GM10266 (cell line): ENCODE measurements at regions not wholly inside any gene's neighbourhood (a gene's known extent, or its start where the extent isn't known, plus 50 kb on each side); places are given as distances from the start of the nearest gene placed in this dataset.
"Not testable (repeated sequence)": the region's sequence is repeated elsewhere in the genome, so short reads cannot be mapped to it uniquely, and the experiment has no call there.

Source experiments
- DNase-seq: peaks from one replicate; pipeline ENCODE4 v3.0.0; 2012; ENCODE audit errors: extremely low spot score
- TF ChIP-seq, protein P1 (sequence below): IDR thresholded peaks from 2 replicates; pipeline ENCODE4 v1.5.1; 2012; ENCODE audit warnings: mild to moderate bottlenecking, low read depth; ENCODE audit not compliant: control insufficient read depth, insufficient read depth; ENCODE audit errors: missing control alignments

DNA sequence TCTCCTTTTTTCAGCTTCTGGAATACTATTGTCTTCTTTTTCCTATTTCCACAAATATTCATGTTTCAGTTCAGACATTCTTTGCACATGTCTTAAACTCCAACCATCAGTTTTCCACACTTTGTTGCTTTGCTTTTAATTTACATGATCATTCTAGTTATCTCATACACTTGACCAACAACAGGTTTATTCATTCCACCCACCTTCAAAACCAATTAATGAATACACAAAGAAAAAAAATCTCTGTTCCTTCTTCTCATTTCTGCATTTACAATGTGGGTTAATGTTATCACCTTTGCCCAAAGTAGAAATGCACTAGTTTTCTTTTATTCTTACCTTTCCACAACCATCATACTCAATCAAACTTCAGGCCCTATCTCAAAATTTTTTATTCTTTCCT lies 216.7 kb downstream of the FRK start:
- TF ChIP-seq, protein P1, sequence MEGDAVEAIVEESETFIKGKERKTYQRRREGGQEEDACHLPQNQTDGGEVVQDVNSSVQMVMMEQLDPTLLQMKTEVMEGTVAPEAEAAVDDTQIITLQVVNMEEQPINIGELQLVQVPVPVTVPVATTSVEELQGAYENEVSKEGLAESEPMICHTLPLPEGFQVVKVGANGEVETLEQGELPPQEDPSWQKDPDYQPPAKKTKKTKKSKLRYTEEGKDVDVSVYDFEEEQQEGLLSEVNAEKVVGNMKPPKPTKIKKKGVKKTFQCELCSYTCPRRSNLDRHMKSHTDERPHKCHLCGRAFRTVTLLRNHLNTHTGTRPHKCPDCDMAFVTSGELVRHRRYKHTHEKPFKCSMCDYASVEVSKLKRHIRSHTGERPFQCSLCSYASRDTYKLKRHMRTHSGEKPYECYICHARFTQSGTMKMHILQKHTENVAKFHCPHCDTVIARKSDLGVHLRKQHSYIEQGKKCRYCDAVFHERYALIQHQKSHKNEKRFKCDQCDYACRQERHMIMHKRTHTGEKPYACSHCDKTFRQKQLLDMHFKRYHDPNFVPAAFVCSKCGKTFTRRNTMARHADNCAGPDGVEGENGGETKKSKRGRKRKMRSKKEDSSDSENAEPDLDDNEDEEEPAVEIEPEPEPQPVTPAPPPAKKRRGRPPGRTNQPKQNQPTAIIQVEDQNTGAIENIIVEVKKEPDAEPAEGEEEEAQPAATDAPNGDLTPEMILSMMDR = no peak

DNA sequence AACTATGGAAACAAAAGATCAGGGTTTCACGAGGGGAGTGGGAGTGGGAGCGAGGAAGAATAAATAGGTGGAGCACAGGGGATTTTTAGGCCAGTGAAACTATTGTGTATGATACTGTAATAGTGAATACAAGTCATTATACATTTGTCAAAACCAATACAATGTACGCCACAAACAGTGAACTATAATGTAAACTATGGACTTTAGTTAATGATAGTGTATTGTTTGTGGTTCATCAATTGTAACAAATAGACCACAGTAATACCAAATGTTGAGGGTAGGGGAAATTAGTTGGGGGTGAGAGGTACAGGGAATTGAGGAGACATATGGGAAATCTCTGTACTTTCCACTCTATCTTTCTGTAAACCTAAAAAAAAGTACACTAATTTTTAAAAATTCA lies 218.4 kb downstream of the FRK start:
- TF ChIP-seq, protein P1 = no peak
- no peak for DNase-seq

More for the DNA sequence above, 216.7 kb downstream of the FRK start:
- DNase-seq = no peak

DNA sequence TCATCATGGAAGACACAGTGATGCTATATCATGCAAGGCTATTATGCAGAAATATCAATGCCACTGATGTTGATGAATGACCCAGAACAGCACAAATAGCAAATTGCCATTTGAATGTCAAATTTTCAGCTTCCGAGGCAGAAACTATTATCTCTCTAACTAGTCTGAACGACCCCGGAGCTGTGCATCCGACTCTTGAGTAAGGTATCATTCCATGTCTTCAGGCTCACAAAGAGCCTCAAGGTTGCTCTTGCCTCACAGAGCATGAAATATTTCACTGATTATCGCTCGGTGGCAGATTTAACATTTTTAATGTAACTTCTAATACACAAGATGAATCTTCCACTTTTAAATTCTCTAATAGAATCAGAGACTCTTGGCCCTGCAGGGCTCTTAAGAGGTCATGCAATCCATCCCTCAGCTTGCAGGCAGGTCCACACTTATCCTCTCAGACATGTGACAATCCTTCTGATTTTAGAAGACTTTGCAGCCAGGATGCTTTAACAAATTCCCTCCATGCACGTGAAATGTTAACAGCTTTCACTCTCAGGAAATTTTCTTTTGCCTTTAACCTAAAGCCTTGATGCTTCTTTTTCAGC lies 221.0 kb downstream of the FRK start:
- TF ChIP-seq, protein P1 = no peak
- DNase-seq = no peak

DNA sequence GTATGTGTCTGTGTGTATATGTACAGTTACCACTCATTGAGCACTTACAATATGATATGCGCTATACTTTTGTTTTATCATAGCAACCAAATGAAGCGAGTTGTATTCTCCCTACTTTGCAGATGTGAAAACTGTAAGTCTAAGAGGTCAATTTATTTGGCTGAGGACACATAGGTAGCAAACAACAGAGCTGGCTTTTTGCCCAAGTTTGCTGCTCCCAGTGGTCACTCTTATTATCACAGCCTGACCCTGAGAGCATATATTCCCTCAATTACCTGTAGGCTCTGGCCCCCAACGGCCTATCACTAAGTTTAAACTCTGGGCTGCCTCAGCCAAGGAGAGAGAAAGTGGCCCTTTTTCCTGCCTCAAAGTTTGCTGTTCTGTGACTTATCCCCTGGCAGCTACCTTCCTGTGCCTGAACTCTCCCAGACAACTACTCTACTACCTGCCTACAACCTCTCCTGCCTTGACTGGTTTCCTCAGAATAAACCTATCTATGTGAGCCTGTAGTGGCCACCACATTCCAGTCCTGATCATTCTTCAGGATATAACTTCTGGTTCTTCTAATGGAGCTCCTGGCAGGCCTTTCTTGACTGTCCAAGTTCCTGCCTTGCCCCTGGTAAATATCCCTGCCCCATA lies 221.8 kb downstream of the FRK start:
- TF ChIP-seq, protein P1 = peak; percentile 42
- peak; percentile 62 for DNase-seq

DNA sequence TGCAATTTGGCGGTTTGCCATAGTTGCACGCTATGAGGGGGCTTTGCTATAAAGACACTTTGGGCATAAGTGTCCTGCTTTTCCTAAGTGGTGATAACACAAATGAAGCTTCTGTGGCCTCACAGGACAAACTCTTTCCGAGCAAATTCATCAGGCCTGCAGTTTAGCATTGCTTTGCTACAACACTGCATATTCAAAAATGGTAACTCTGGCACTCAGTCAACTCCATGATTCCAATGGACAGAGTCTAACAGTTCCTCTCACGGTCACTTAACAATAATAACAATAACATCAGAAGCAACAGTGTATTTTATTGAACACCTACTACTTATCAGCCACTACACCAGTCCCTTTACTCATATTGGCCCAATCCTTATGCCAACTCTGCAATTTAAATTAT lies 222.5 kb downstream of the FRK start:
- DNase-seq = no peak
- TF ChIP-seq, protein P1 = no peak

DNA sequence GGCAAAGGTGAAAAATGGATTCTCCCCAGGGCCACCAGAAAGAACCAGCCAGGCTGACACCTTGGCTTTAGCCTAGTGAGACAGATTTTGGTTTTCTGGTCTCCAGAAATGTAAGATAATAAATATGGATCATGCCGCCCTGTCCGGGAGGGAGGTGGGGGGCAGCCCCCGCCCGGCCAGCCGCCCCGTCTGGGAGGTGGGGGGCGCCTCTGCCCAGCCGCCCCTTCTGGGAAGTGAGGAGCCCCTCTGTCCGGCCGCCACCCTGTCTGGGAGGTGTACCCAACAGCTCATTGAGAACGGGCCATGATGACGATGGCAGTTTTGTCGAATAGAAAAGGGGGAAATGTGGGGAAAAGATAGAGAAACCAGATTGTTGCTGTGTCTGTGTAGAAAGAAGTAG lies 224.3 kb downstream of the FRK start:
- DNase-seq = not testable (repeated sequence)

DNA sequence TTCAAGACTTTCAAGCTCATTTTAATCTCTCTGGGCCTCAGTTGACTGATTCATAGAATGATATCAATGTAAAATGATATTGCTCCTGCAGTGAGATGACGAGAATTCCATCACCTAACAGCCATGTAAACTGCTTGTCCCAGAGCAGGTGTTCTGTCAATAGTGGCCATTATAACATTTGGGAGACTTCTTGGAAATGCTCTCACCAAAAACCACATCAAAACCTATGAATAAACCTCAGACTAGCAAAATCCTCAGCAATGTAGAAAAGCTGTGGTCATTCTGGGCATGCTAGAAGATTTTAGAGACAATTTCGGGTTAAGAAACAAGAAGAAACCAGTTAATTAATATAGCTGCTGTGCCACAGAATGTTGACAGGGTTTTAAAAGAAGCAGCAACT lies 225.4 kb downstream of the FRK start:
- DNase-seq = no peak
- TF ChIP-seq, protein P1 = no peak

DNA sequence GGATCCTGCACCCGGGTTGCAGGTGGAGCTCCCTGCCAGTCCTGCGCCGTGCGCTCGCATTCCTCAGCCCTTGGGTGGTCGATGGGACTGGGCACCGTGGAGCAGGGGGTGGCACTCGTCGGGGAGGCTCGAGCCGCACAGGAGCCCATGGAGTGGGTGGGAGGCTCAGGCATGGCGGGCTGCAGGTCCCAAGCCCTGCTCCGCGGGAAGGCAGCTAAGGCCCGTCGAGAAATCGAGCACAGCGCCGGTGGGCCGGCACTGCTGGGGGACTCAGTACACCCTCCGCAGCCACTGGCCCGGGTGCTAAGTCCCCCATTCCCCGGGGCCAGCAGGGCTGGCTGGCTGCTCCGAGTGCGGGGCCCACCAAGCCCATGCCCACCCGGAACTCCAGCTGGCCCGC lies 226.1 kb downstream of the FRK start:
- DNase-seq = not testable (repeated sequence)
